Spleen (tissue), 7 donors: ENCODE measurements at regions not wholly inside any gene's neighbourhood (a gene's known extent, or its start where the extent isn't known, plus 50 kb on each side); places are given as distances from the start of the nearest gene placed in this dataset.

Source experiments
- CTCF ChIP-seq, 11 experiments: fragments of 200-600 bp in 7 of 11; fragments of 450-650 bp in 4 of 11; sonication (generic) in 4 of 11; IDR thresholded peaks in 8 of 11; conservative IDR thresholded peaks in 3 of 11; 1 replicate in 7 of 11; 2 replicates in 4 of 11; pipeline versions ENCODE4 v1.4.0 to v1.8.0; 2016 to 2021; ENCODE audit warnings: antibody characterized with exemption in 11 of 11, inconsistent platforms in 4 of 11, mild to moderate bottlenecking in 1 of 11
- POLR2A ChIP-seq, 3 donors: fragments of 450-650 bp; IDR thresholded peaks; one replicate each; pipeline ENCODE4 v1.5.1; 2017; ENCODE audit warnings: antibody characterized with exemption in 3 of 3, mild to moderate bottlenecking in 1 of 3
- POLR2AphosphoS5 ChIP-seq, 3 donors: sonication (generic); formaldehyde crosslinking; IDR thresholded peaks; one replicate each; pipeline ENCODE4 v1.5.1; 2017; ENCODE audit warnings: antibody characterized with exemption in 3 of 3
- donor health status: DM: no; HTN: no; CAD: no; lungs with moderate emphysema.
- donor health status: DM: no; HTN: no; CAD: no.
- donor health status: DM: no; HTN: no; CAD: no.

GRCh38 chr20:7520361-7520760 lies 419.9 kb downstream of the HAO1 start:
- TF ChIP-seq CTCF (IDR thresholded peaks at IDR 0.05 in 8 of 11, conservative IDR thresholded peaks at IDR 0.05 in 3 of 11) (no peak), POLR2AphosphoS5 (IDR thresholded peaks at IDR 0.05) (no peak), POLR2A (IDR thresholded peaks at IDR 0.05) (no peak)
